ENCODE measurements at regions not wholly inside any gene's neighbourhood (a gene's known extent, or its start where the extent isn't known, plus 50 kb on each side); places are given as distances from the start of the nearest gene placed in this dataset.
"Not testable (repeated sequence)": the region's sequence is repeated elsewhere in the genome, so short reads cannot be mapped to it uniquely, and the experiment has no call there.

- no peak for DNase-seq (ENCODE audit: low spot score)
Observed at GRCh38 chr5:135157421-135158313, 123.6 kb upstream of the PITX1 start.

DNA sequence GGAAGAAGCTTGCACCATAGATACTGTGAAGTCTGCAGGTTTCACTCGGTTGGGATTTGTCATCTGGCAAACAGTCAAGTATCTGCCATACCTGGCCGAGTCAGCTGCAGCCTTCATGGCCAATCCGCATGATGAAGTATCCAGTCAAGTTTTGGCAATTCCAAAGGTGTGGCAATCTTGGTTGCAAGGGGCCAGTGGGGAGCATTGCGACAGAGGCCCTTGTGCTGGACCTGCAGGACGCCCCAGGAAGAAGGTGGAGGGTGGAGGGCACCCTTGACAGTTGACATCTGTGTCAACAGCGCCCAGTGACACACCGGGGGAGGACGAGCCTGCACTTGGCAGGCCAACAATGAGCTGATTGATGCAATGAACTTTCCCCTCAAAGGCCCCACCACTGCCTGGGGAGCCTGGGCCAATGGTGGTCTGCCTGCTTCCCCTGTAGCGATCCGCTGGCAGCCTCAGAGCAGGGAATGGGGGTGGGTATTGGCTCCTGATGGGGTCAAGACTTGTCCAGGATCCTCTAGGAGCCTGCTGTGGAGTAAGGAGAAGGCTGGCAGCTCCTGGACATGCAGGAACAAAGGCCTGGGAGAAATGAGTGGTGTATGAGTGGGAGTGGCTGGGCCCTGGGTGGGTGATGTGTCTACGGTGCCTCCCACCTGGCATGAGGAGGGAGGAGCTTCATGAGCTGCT is 122.8 kb upstream of the PITX1 start:
- no peak for DNase-seq (ENCODE audit: low spot score)

GRCh38 chr5:135156337-135156714 is 122.3 kb upstream of the PITX1 start:
- DNase-seq (ENCODE audit: low spot score): no peak

- no peak for DNase-seq (ENCODE audit: low spot score)
Observed at GRCh38 chr5:135155616-135156214, 121.7 kb upstream of the PITX1 start.

- DNase-seq (ENCODE audit: low spot score): no peak
Observed at GRCh38 chr5:135154961-135155360, 120.9 kb upstream of the PITX1 start.

DNA sequence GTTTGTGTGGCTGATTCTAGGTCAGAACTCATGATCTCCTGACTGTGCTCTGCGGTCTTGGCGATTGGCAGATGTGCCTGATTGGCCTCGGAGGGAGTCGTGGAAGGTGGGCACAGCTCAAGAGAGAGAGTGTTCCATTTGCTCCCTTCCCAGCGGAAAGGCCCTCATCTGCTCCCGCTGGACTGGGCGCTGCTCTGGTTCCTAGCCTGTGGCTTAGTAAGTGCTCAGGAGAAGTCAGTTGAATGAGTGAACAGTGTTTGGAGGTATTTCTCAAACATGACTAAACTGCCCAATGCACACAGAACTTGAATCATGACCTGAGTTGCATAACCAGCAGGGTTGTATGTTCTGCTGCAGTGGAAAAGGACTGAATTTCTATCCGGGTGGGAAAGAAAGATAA is 120.2 kb upstream of the PITX1 start:
- DNase-seq (ENCODE audit: low spot score): no peak

DNA sequence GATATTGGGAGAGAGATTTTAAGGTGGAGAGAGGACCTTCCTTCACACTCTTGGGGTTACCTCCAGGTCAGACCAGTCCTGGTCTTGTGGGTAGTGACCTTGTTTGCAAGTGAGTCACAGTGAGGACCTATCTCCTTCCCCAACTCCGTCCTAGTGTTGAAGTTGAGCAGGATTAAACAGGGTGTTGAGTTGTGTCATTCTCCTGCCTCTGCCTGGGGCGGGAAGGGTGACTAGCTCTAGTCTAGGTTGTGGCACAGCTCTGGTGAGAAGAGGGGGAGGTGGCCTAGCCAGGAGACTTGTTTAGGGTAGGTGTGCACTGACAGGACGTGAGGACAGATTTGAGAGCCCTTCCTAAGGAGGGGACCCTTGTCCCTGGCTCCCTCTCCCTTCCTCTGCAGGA is 119.6 kb upstream of the PITX1 start:
- DNase-seq (ENCODE audit: low spot score): no peak

GRCh38 chr5:135153259-135153658 is 119.2 kb upstream of the PITX1 start:
- DNase-seq (ENCODE audit: low spot score): no peak

DNA sequence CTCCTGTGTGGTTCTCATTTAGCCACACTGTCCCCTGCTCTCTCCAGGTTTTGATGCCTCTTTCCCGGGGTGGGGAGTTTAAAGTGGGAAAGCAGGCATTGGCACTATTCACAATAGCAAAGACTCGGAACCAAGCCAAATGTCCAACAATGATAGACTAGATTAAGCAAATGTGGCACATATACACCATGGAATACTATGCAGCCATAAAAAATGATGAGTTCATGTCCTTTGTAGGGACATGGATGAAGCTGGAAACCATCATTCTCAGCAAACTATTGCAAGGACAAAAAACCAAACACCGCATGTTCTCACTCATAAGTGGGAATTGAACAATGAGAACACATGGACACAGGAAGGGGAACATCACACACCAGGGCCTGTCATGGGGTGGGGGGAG is 117.6 kb upstream of the PITX1 start:
- DNase-seq (ENCODE audit: low spot score): not testable (repeated sequence)

GRCh38 chr5:135151256-135151655 is 117.2 kb upstream of the PITX1 start:
- DNase-seq (ENCODE audit: low spot score): no peak

GRCh38 chr5:135150767-135151166 is 116.7 kb upstream of the PITX1 start:
- DNase-seq (ENCODE audit: low spot score): no peak

DNA sequence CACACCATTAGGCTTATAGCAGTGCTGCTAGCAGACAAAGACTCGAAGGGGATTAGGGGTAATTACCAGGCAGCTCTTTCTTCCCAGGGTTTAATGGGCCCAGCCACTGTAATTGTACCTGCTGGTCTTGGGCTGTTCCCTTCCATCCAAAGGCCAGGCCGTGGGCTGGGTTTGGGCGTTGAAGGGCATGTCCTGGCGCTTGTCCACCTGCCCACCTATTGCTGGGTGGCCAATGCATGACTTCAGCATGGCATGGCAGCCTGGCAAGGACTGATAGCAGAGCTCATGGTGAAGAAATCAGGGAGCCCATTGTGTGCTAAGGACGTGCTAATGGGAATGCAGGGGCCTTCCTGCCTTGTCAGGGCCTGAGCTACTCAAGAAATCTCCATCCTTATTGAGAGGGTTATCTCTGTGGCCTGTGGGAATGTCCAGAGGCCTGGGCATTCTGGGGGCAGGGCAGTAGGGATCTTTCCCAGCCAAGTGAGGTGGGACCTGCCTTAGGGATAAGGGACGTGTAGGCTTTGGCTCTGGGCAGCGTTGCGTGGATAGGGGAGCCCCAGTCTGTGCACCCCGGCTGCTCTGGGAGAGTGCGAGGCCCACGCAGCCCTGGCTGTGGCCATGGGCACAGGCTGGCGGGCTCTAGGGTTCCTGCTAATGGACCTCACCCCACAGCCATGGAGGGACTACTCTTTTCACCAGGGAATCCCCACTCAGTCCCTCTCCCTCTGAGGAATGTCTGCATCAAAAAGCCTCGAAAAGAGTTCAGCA is 116.1 kb upstream of the PITX1 start:
- no peak for DNase-seq (ENCODE audit: low spot score)

GRCh38 chr5:135149229-135149955 is 115.4 kb upstream of the PITX1 start:
- no peak for DNase-seq (ENCODE audit: low spot score)

DNA sequence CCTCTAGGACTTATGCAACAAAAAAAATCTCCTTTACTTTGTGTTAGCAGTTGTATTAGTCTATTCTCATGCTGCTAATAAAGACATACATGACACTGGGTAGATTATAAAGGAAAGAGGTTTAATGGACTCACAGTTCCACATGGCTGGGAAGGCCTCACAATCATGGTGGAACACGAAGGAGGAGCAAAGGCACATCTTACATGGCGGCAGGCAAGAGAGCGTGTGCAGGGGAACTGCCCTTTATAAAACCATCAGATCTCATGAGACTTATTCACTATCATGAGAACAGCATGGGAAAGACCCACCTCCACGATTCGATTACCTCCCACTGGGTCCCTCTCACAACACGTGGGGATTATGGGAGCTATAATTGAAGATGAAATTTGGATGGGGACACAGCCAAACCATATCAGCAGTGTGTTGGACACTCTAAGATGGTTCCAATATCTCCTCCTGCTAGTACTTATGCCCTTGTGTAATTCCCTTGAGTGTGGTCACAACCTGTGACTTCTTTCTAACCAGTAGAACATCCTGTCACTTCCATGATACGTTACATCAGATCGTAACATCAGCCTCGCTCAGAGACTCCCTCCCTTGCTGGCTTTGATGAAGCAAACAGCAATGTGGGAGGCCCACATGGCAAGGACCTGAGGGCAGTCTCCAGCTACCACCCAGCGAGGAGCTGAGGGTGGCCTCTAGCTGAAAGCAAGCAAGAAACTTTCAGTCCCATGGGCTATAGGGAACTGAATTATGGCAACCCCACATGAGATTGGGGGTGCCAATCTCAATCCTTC is 113.5 kb upstream of the PITX1 start:
- DNase-seq (ENCODE audit: low spot score): no peak

DNA sequence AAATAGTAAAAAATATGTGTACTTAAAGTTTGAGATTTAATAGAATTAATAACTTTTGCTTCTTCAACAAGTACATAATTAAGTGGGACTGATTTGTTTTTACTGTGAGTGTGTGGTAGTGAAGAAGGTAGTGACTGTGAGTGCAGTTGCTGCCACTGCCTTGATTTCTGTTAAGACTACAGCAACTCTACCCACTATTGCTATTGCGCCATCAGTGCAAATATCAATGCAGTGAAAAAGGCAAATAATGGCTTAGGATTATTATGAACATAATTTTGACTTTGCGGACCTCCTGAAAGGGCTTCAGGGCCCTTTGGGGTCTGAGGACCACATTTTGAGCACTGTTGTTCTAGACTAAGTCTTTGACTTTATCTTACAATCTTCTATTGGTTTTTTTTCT is 112.0 kb upstream of the PITX1 start:
- no peak for DNase-seq (ENCODE audit: low spot score)

GRCh38 chr5:135143682-135144081 is 109.7 kb upstream of the PITX1 start:
- DNase-seq (ENCODE audit: low spot score): not testable (repeated sequence)

DNA sequence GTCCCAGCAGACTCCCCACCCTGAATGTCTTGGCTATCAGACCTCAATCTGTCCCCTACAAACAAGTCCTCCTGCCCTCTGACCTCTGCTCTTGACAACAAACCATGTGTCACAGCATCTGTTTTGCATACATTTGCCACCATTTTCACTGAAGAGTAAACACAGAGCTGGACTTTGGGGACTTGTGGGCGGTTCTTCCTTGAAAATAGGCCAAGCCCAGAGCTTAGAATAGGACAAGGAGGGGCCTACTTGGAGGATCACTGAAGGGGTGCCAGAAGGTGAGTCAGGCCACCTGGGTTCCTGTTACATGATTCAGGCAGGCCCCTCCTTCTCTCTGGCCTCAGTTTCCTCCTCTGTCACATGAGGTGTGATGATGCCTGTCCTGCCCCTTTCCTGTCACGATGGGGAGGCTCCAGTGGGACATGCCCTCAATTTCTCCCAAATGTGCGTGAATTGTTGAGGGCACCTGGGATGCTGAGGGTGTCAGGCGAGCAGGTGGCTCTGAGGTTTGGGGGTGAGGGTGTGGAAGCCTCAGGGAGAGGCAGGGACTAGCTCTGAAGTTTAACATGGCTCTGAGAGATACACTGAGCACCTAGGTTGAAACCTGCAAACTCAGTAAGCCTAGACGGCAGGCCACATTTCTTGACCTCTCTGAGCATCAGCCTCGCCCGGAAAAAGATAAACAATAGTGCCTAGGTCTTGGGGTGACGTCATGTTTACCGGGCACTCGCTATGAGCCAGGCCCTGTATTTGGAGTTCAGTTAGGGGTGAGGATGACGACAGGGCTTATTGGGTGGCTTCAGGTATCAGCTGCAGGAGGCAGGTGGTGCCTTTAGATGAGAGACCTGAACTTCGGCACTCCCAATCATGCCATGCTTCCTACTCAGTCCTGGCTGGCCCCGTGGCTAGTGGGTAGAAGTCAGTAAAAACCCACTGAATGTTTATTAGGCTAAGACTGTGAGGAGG is 107.6 kb upstream of the PITX1 start:
- DNase-seq (ENCODE audit: low spot score): peak; percentile 95

GRCh38 chr5:135140446-135141204 is 106.6 kb upstream of the PITX1 start:
- peak; percentile 97 for DNase-seq (ENCODE audit: low spot score)
